Cardiac septum (tissue), 1 donor: ENCODE measurements at regions not wholly inside any gene's neighbourhood (a gene's known extent, or its start where the extent isn't known, plus 50 kb on each side); places are given as distances from the start of the nearest gene placed in this dataset.
"Not testable (repeated sequence)": the region's sequence is repeated elsewhere in the genome, so short reads cannot be mapped to it uniquely, and the experiment has no call there.

Experiments used
- DNase-seq: peaks from one replicate; pipeline ENCODE4 v3.0.0-alpha.2; 2020; ENCODE audit warnings: low spot score
- intact Hi-C: fragments of 100-400 bp; cut with DNase I; formaldehyde crosslinking; loops from one replicate; pipeline ENCODE4 v1.14.0; 2022
- donor health status: DM: no; HTN: no; CAD: no.

DNA sequence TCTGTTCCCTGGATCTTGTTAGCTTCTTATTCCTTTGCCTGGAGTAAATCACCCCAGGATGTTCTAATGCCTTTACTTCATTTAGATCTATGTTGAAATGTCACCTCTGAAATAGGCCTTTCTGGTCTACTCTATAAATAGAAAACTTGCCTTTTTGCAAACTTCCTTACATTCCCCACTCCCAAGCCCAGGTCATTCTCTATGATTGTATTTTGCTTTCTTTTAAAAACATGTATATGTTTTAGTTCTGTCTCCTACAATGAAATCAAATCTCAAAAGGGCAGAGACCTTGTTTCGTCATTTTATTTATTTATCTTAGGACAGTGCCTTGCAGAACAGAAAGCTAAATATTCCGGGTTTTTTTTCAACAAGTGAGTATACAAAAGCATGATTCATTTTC, 1657.7 kb upstream of the C9orf72 start:
- intact Hi-C loops: no loop called here
- no peak for DNase-seq

DNA sequence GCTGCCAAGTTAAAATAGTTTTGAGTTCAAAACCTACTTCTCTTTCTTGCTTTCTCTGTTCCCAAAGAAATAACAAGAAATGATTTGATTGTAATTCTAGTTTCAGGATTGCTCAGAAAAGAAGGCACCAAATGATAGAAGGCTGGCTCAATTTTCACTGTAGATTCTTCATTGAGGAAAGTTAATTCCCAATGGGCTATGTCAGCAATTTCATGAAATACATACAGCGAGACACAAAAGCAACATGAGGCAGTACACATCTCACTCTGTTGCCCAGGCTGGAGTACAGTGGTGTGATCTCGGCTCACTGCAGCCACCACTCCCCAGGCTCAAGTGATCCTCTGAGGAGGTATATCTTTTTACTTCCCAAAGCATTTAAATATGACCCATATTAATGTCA, 1659.9 kb upstream of the C9orf72 start:
- no peak for DNase-seq
- intact Hi-C loops: no loop called here

DNA sequence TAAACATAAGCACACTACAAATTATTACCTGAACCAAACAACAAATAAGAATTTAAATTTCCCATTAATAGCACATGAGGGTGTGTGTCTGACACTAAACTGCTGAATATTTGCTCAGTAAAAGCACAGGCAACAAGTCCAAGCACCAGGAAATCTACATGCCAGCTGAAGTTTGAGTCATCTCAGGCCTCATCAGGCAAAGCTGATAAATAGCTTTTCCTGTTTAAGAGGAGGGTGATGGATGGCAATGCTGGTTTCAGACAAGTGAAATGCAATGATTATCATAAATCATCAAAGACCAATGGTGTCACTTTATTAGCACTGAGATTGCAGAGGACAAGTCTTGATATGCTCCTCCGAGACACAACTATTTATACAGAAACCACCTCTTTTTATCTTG, 1668.0 kb upstream of the C9orf72 start:
- intact Hi-C loops: no loop called here
- DNase-seq: no peak

DNA sequence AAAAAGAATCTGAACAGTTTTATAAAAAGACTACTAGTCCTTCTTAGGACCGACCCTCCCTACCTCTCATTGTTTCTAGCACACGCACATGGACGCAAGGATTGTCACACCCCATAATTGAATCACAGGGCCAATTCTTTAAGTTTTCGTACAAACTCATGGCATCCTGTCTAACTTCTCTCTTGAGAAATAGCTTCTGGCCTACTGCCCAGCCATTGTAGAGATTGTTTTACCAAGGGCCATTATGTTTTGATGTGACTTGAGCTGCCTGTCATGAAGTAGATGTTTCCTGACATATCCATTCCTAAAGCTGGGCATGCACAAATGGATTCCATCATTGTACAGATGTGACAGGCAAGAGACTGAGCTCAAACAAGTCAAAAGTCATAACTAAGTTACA, 1672.1 kb upstream of the C9orf72 start:
- intact Hi-C loops: no loop called here
- no peak for DNase-seq

DNA sequence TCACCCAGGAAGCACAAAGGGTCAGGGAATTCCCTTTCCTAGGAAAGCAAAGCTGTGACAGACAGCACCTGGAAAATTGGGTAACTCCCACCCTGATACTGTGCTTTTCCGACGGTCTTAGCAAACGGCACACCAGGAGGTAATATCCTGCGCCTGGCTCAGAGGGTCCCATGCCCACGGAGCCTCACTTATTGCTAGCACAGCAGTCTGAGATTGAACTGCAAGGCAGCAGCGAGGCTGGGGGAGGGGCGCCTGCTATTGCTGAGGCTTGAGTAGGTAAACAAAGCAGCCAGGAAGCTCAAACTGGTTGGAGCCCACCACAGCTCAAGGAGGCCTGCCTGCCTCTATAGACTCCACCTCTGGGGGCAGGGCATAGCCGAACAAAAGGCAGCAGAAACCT, 1697.1 kb upstream of the C9orf72 start:
- intact Hi-C loops, DNase-seq: not testable (repeated sequence)

DNA sequence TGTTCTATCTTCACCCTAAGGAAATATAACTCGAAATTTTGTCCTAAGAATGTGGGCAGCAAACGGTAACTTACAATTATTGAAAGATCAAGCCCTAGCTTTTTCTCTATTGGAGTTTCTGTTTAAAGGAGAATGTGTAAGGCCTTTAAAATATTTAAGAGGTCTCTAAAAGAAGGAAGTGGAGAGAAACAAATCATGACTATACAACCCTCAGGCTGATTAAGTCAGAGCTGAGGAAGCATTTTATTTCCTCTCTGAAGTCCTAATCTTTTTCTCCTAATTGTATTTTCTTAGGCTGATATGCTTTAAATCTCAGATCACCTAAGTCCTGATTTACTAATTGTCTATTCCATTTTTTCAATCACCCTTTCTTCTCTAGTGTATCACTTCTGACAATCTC, 1708.8 kb upstream of the C9orf72 start:
- DNase-seq: no peak
- intact Hi-C loops: no loop called here

DNA sequence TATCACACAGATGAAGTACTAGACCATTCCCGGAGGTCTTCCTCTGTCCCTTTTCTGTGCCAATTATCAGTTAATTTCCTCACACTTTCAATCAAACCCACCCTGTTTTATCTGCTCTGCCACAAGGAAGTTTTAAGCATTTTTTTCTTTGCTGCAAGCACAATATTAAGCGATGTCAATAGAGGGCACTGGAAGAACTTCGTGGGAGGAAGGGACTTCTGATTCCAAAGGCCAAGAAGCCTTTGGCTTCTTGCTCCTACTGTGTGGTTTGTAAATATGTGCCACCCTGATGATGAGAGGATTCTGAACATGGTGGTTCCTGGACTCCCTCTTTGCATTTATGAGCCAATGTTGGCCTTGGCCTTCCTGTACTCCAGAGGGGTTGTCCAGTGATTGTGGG, 1712.5 kb upstream of the C9orf72 start:
- DNase-seq: no peak
- intact Hi-C loops: no loop called here

DNA sequence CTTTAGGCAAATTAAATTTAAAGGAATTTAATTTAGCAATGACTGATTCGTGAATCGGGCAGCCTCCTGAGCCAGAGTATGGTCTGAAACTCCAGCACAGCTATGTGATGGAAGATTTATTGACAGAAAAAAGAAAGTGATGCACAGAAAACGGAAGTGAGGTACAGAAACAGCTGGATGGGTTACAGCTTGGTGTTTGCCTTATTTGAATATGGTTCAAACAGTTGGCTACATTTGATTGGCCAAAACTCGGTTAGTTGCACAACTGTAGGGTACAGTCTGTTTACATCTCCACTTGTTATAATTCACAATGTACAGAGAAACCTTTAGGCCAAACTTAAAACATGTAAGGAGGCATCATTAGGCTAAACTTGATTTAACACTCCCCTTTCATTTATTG, 1716.1 kb upstream of the C9orf72 start:
- no peak for DNase-seq
- intact Hi-C loops: no loop called here

DNA sequence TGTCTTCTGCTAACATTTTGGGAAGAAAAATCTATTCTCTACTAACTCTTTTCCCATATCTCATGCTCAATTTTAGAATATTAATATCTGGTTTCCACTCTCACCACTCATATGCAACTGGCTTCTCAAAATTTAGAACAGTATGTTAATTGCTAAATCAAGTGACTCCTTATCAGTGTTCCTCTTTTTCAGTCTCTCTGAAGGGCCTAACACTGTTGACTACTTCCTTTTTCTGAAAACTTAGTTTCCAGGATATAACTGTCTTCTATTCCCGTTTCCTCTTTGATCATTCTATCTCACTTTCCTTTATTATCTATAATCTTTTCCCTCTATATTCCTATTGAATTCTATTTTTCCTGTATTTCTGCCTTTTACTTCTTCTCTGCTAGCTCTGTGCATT, 1717.2 kb upstream of the C9orf72 start:
- DNase-seq: no peak
- intact Hi-C loops: no loop called here

DNA sequence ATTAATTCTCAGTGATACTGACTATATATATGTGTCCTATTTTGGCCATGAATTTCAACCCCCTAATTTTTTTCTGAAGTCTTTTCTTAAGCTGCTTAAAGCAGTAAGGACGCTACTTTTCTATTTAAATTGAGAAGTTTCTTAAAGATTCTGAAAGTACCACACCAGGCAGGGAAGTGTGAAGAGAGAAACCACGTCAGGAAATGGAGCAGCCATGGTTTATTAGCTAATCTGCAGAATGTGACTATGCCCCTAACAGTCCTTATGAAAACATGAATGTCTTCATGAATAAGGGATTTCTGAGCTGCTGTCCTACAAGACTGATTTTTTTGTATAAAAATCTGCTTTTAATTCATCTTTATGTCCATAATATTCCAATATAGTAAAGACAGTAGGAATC, 1724.3 kb upstream of the C9orf72 start:
- intact Hi-C loops: no loop called here
- no peak for DNase-seq

DNA sequence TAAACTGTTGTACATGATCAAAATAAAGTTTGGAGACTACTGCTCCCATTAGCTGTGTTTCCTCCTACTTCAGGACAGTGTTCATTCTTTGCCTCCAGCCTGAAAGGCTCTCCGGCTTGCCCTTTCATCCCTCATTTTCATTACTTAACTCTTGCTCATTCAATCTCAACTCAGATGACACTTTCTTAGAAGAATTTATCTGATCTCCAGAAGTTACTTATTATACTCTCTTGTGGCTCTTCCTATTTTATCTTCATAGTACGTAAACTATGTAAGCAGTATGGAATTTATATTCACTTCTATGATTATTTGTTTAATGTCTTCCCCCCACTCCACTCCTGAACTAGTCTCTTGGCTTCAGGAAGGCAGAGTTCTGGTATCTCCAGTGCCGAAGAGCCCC, 1737.9 kb upstream of the C9orf72 start:
- intact Hi-C loops: no loop called here
- no peak for DNase-seq

DNA sequence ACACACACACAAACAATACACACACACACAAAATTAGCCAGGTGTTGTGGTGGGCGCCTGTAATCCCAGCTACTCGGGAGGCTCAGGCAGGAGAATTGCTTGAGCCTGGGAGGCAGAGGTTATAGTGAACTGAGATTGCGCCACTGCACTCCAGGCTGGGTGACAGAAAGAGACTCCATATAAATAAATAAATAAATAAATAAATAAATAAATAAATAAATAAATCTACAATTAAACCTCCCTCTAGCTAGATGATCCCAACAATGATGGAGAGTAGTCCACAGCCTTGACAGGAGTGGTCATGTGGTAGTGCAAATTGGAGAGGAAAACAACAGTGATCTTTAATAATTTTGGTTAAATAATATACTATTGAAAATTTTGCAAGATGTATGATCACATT, 1739.0 kb upstream of the C9orf72 start:
- no peak for DNase-seq

DNA sequence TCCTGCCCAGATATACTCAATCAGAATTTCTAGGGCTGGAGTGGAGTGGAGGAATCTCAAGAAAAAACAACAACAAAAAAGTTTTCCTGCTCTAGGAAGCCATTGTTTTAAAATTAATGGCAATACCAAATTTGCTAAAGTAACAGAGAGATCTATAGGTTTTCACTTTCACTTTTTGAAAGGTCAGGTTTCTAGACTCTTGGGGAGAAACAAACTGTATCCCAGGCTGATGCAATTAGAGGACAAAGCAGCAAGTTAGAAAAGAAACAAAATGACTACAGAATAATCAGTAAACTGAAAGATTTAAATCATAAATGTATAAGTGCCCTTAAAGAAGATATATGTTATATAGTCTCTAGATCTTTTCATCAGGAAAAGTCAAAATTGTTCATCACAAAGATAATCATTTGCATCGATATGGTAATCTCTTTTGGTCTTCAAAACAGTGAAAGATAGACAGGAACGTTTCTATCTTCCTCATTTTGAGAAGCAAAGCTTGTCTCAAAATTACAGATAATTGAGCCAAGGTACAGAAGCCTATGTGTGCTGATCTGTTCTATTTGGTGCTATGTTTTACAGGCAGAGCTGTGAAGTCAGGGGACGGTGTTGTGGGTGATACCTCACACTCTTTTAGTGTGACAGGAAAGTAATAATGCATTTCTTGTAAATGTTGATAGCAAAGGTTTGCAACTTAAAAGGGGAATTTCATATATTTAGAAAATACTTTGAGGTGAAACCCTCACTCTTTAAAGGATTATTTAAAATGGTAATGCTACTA, 1746.6 kb upstream of the C9orf72 start:
- DNase-seq: no peak
- intact Hi-C loops: loop anchor here (10.0 kb wide), 1 partner anchor 65 kb away; no protein-coding TSS in a partner anchor

More for the DNA sequence above, 1739.0 kb upstream of the C9orf72 start:
- intact Hi-C loops: no loop called here

DNA sequence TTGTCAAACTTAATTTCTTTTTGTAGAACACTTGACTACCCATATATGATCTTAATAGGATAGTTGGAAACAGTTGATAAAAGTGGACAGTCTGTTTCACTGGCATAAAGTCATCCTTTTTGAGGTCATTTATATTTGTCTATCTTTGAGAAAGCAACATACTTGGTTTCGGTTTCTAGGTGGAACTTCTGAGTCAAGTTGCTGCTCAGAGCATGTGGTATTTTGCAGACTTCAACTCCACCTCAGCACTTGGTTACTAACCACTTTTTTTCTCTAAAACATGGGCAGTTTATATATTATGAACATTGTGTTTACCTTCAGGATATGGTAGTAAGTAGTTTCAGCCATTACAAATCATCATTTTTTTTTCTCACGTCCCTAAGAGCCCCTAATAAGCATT, 1749.0 kb upstream of the C9orf72 start:
- DNase-seq: no peak
- intact Hi-C loops: loop anchor here (10.0 kb wide), 1 partner anchor 63 kb away; no protein-coding TSS in a partner anchor

DNA sequence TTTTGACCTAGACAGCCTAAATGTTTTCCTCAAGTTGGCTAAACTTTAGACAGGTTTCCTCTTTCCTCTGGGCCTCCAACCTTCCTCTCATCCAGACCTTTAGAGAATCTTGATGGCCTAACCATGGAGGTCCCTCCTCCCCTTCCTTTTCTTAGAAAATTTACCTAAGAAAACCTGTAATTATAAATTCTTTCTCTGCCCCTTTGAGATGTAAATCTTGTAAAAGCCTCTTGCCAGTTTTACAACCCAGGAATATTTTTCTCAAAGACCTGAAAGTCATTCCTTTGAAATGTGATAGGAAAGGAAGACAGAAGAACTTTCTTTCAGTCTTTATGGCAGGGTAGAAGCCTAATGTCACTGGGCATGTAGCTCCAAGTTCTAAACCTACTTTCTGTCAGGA, 1752.6 kb upstream of the C9orf72 start:
- no peak for DNase-seq
- intact Hi-C loops: loop anchor here (10.0 kb wide), 1 partner anchor 59 kb away; no protein-coding TSS in a partner anchor

DNA sequence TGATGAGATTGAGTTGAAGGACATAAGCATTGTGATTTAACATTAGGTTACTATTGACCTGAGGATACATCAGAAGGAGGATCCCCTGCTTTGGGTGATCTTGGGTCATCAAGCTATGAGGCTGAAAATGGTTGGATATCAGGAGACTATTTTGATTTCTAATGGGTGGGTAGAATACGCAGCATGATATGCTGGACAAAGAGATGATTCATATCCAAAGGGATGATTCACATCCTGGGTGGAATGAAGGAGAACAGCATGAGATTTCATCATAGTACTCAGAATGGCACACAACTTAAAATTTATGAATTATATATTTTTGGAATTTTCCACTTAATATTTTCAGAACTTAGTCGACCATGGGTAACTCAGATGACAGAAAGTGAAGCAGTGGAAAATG, 1759.5 kb upstream of the C9orf72 start:
- no peak for DNase-seq
- intact Hi-C loops: no loop called here

DNA sequence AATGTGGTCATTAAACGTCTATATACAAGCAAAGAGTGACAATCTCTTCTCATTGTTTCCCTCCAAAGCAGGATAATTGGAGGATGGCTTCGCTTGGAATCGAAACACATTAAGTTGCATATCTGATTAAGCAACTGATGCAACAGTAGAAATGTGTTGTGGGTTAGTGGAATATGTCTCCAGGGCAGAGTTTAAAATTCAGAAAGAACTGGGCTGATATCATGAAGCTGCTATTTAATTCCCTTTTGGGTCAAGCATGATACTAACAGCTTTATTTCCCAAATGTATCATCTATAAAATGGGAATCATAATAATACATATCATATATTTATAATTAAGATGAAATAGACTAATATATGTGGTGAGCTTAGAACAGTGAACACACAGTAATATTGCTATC, 1763.0 kb upstream of the C9orf72 start:
- no peak for DNase-seq
- intact Hi-C loops: no loop called here

DNA sequence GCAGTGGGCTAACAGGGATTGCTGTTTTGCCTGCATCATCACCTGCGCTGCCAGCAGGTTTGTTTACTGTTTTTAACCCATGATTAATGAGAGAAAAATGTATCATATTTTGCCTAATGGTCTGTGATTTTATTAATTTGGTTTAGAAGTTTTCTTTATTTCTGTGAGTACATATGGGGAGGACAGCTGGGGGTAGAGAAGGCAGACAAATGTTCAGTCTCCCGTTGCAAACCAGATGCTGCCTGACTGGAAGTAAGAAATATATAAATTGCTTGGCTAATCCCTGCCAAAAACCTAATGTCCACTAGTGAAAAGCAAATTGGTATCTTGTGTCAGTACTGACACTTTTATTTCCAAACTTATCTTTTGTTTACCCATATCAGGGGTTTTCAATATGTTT, 1766.1 kb upstream of the C9orf72 start:
- intact Hi-C loops: no loop called here
- no peak for DNase-seq

DNA sequence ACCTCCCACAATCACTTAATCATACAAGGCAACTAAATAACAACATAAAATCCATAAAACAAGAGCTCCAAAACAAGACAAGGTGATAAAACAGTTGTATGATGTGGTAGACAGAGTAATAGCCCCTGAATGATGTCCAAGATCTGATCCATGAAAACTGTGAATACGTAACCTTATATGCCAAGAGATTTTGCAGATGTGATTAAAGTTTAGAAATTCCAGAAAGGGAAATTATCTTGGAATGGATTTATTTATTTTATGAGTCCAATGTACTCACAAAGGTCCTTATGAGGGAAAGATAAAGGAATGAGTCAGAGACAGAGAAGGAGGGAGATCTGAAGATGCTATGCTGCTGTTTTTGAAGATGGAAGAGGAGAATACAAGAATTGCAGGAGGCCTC, 1775.7 kb upstream of the C9orf72 start:
- DNase-seq: no peak
- intact Hi-C loops: no loop called here

DNA sequence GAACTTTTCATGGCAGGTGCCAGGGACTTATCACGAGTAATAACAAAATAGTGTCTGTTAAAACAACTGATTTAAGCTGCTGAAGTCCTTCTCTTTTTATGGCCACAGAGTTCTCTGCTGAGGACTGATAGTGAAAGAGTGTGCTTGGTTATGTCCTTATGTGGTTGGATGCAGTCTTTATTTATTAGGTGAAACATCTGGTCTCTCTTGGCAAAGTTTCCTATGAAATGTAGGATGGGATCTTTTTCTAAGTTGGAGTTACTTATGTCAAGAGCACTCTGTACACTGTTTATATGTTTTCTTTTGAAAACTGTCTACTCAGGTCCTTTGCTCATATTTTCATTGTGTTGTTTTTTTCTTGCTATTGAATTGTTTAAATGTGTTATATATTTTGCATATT, 1816.1 kb upstream of the C9orf72 start:
- intact Hi-C loops: loop anchor here (10.0 kb wide), 1 partner anchor 65 kb away; no protein-coding TSS in a partner anchor
- no peak for DNase-seq

DNA sequence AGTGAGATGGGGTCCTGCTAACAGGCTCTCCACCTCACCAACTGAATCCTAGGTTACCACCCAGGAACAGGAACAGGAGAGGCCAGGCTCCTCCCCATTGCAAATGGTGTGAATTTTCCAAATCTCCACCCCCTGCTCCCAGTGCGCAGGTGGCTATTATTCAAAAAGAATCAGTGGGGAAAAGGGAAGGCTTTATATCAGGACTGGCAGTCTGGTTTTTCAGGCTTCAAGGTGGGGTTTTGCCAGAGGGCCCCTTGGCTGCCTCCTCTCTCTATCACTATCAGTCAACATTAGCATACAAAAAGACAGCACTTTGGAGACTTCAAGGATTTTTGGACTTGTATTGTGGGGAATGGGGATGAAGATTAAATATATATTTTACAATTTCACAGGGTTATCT, 1817.6 kb upstream of the C9orf72 start:
- intact Hi-C loops: no loop called here

DNA sequence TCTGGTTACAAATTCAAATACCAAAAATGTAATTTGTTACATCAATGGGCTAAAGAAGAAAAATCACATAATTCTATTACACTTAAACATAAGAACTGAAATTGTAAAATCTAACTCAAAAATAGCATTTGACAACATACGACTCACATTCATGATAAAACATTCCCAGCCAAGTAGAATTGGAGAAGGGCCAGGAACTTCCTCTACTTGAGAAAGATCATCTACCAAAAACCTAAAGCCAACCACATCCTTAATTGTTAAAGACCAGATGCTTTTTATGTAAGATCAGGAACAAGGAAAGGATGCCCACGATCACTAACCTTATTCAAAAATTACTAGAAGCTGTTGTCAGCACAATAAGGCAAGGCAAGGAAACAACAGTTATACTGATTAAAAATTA, 1819.8 kb upstream of the C9orf72 start:
- intact Hi-C loops: no loop called here
- DNase-seq: no peak

More for the DNA sequence above, 1817.6 kb upstream of the C9orf72 start:
- no peak for DNase-seq
